SKM-1 treated with dmso at 0.1 percent for 144 hours (cell line): ENCODE measurements at regions not wholly inside any gene's neighbourhood (a gene's known extent, or its start where the extent isn't known, plus 50 kb on each side); places are given as distances from the start of the nearest gene placed in this dataset.
"Not testable (repeated sequence)": the region's sequence is repeated elsewhere in the genome, so short reads cannot be mapped to it uniquely, and the experiment has no call there.

Experiments used
- DNase-seq: peaks from one replicate; lab custom pipeline; 2025; ENCODE audit not compliant: unreplicated experiment; lab: John Stamatoyannopoulos, UW

- no peak for DNase-seq
These were observed 124.5 kb downstream of the TLR5 start for GRCh38 chr1:223018534-223018933.

GRCh38 chr1:223019256-223019655, 123.8 kb downstream of the TLR5 start:
- no peak for DNase-seq

- DNase-seq = no peak
These were observed 122.3 kb downstream of the TLR5 start for GRCh38 chr1:223020770-223021169.

GRCh38 chr1:223022641-223023473, 120.2 kb downstream of the TLR5 start:
- no peak for DNase-seq

- no peak for DNase-seq
These were observed 119.2 kb downstream of the TLR5 start for GRCh38 chr1:223023863-223024262.

GRCh38 chr1:223024486-223024885, 118.6 kb downstream of the TLR5 start:
- DNase-seq = not testable (repeated sequence)

- not testable (repeated sequence) for DNase-seq
These were observed 117.8 kb downstream of the TLR5 start for GRCh38 chr1:223025190-223025734.

- not testable (repeated sequence) for DNase-seq
These were observed 116.4 kb downstream of the TLR5 start for GRCh38 chr1:223026639-223027038.

- DNase-seq = no peak
These were observed 112.9 kb downstream of the TLR5 start for GRCh38 chr1:223029985-223030769.

GRCh38 chr1:223030871-223031400, 112.1 kb downstream of the TLR5 start:
- no peak for DNase-seq

- no peak for DNase-seq
These were observed 111.1 kb downstream of the TLR5 start for GRCh38 chr1:223031733-223032601.

- no peak for DNase-seq
These were observed 109.4 kb downstream of the TLR5 start for GRCh38 chr1:223033658-223034057.

- DNase-seq = no peak
These were observed 108.7 kb downstream of the TLR5 start for GRCh38 chr1:223034270-223034798.

GRCh38 chr1:223035724-223036478, 107.1 kb downstream of the TLR5 start:
- DNase-seq = peak; percentile 66

GRCh38 chr1:223036479-223036845, 106.6 kb downstream of the TLR5 start:
- DNase-seq = no peak

- DNase-seq = no peak
These were observed 105.2 kb downstream of the TLR5 start for GRCh38 chr1:223037845-223038244.

- no peak for DNase-seq
These were observed 104.6 kb downstream of the TLR5 start for GRCh38 chr1:223038288-223039006.

- no peak for DNase-seq
These were observed 103.1 kb downstream of the TLR5 start for GRCh38 chr1:223039990-223040389.

- no peak for DNase-seq
These were observed 101.6 kb downstream of the TLR5 start for GRCh38 chr1:223041481-223041880.
